Choroid plexus epithelial cell (primary cell): ENCODE measurements at regions not wholly inside any gene's neighbourhood (a gene's known extent, or its start where the extent isn't known, plus 50 kb on each side); places are given as distances from the start of the nearest gene placed in this dataset.

Experiments
- DNase-seq: peaks from one replicate; pipeline ENCODE4 v3.0.0-alpha.2; 2010; ENCODE audit warnings: low read depth
- H3K4me3 ChIP-seq: 2 replicates; pipeline ENCODE4 v1.5.1; 2011; ENCODE audit warnings: low read depth, mild to moderate bottlenecking, control low read depth, low read length, moderate library complexity
- TF ChIP-seq, protein P1 (sequence below): conservative IDR thresholded peaks from 2 replicates; pipeline ENCODE4 v1.5.1; 2011; ENCODE audit warnings: low read depth, mild to moderate bottlenecking, control low read depth, inconsistent platforms, low read length, moderate library complexity

- TF ChIP-seq, protein P1, sequence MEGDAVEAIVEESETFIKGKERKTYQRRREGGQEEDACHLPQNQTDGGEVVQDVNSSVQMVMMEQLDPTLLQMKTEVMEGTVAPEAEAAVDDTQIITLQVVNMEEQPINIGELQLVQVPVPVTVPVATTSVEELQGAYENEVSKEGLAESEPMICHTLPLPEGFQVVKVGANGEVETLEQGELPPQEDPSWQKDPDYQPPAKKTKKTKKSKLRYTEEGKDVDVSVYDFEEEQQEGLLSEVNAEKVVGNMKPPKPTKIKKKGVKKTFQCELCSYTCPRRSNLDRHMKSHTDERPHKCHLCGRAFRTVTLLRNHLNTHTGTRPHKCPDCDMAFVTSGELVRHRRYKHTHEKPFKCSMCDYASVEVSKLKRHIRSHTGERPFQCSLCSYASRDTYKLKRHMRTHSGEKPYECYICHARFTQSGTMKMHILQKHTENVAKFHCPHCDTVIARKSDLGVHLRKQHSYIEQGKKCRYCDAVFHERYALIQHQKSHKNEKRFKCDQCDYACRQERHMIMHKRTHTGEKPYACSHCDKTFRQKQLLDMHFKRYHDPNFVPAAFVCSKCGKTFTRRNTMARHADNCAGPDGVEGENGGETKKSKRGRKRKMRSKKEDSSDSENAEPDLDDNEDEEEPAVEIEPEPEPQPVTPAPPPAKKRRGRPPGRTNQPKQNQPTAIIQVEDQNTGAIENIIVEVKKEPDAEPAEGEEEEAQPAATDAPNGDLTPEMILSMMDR: no peak
- DNase-seq: peak; percentile 60
- H3K4me3 ChIP-seq: no peak overlapping the region
These were observed 203.7 kb upstream of the SLC24A2 start for GRCh38 chr9:19992556-19992955.

GRCh38 chr9:19989213-19989612 is 200.4 kb upstream of the SLC24A2 start:
- no peak for DNase-seq
- TF ChIP-seq, protein P1: no peak
- H3K4me3 ChIP-seq: no peak overlapping the region

- TF ChIP-seq, protein P1: no peak
- no peak overlapping the region for H3K4me3 ChIP-seq
- DNase-seq: no peak
These were observed 199.4 kb upstream of the SLC24A2 start for GRCh38 chr9:19988281-19988680.

DNA sequence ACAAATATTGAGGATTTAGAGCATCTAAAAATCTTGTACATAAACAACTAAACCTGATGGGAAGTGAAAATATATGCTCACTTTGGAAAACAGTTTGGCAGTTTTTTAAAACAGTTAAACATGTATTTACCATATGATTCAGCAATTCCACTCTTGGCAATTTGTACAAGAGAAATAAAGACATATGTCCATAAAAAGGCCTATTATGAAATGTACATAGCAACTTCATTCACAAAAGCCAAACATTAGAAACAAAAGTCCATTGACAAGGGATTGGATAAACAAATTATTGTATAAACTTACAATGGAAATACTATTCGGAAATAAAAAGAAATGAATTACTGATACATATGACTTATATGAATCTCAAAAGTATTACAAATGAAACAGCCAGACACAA is 196.2 kb upstream of the SLC24A2 start:
- H3K4me3 ChIP-seq: no peak overlapping the region
- DNase-seq: no peak
- TF ChIP-seq, protein P1: no peak

DNA sequence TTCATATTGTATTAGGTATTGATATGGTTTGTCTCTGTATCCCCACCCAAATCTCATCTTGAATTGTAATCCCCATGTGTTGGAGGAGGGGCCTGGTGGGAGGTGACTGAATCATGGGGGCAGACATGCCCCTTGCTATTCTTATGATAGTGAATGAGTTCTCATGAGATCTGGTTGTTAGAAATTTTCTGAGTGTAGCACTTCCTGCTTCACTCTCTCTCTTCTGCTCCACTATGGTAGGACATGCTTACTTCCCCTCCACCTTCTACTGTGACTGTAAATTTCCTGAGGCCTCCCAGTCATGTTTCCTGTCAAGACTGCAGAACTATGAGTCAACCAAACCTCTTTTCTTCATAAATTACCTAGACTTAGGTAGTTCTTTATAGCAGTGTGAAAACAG is 187.4 kb upstream of the SLC24A2 start:
- peak; percentile 14 for DNase-seq
- H3K4me3 ChIP-seq: no peak overlapping the region
- TF ChIP-seq, protein P1: no peak

GRCh38 chr9:19975499-19975898 is 186.7 kb upstream of the SLC24A2 start:
- H3K4me3 ChIP-seq: no peak overlapping the region
- TF ChIP-seq, protein P1: no peak
- DNase-seq: no peak

DNA sequence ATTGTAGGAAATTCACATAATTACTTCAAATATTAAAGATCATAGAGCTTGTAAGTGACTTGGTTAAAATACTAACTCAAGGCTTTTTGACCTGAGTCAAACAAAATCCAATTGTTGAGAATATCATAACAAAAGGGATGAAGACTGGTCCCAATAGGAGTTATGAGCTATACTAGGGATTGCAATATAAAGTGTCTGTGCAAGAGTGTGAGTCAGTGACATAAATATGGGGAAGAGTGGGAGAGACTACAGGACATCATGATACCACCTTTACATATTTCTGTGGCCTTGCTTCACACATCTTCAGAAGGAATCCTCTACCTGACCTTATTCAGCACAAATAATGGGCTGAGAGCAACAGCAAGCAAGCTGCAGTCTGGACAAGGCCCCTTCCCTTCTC is 180.9 kb upstream of the SLC24A2 start:
- TF ChIP-seq, protein P1: no peak
- no peak overlapping the region for H3K4me3 ChIP-seq
- peak; percentile 35 for DNase-seq
